Adrenal gland (tissue), 9 donors: ENCODE measurements at regions not wholly inside any gene's neighbourhood (a gene's known extent, or its start where the extent isn't known, plus 50 kb on each side); places are given as distances from the start of the nearest gene placed in this dataset.

Source experiments
- DNase-seq, 7 donors: peaks; one replicate each; pipeline ENCODE4 v3.0.0-alpha.2; 2019 to 2020
- H3K27ac ChIP-seq, 5 donors: fragments of 200-600 bp; sonication (generic) in 4 of 5; 1 replicate in 3 of 5; 2 replicates in 2 of 5; pipeline versions ENCODE4 v1.5.1 to v1.8.0; 2016 to 2020; ENCODE audit warnings: mild to moderate bottlenecking in 1 of 5
- H3K27me3 ChIP-seq: fragments of 200-600 bp; 2 replicates; pipeline ENCODE4 v1.8.0; 2021
- H3K36me3 ChIP-seq, 2 donors: fragments of 200-600 bp; replicated peaks in 1 of 2; 1 replicate in 1 of 2; 2 replicates in 1 of 2; pipeline versions ENCODE4 v1.5.1 to v1.8.0; 2018 to 2022
- H3K4me1 ChIP-seq, 2 donors: fragments of 200-600 bp; replicated peaks in 1 of 2; 1 replicate in 1 of 2; 2 replicates in 1 of 2; pipeline versions ENCODE4 v1.5.1 to v1.8.0; 2018 to 2021
- H3K4me3 ChIP-seq, 4 donors: fragments of 200-600 bp; sonication (generic) in 3 of 4; one replicate each; pipeline ENCODE4 v1.5.1; 2016 to 2018
- H3K9me3 ChIP-seq, 3 donors: fragments of 200-600 bp; sonication (generic) in 1 of 3; replicated peaks in 1 of 3; 1 replicate in 2 of 3; 2 replicates in 1 of 3; pipeline versions ENCODE4 v1.5.1 to v1.8.0; 2016 to 2021
- CTCF ChIP-seq, 6 experiments: fragments of 450-650 bp in 4 of 6; fragments of 200-600 bp in 2 of 6; sonication (generic) in 1 of 6; IDR thresholded peaks; 1 replicate in 5 of 6; 2 replicates in 1 of 6; pipeline versions ENCODE4 v1.5.1 to v1.8.0; 2016 to 2021; ENCODE audit warnings: antibody characterized with exemption in 6 of 6, mild to moderate bottlenecking in 2 of 6, moderate library complexity in 1 of 6
- POLR2A ChIP-seq, 2 donors: fragments of 450-650 bp; IDR thresholded peaks; one replicate each; pipeline ENCODE4 v1.6.1; 2017; ENCODE audit warnings: antibody characterized with exemption in 2 of 2, mild to moderate bottlenecking in 2 of 2, moderate library complexity in 1 of 2
- WGBS, 4 donors: extraction: QIAGEN DNeasy Blood & Tissue Kit in 2 of 4; methylation state at CpG; one replicate each; pipeline versions ENCODE4 v1.1.5 to v1.1.7; 2013 to 2017; 5-methylcytosine and 5-hydroxymethylcytosine counted together
- intact Hi-C, 2 donors: fragments of 100-400 bp; cut with DNase I; formaldehyde crosslinking; loops; one replicate each; pipeline versions ENCODE4 v1.14.1 to v1.15.0; 2022 to 2023
- donor health status: healthy with polysubstance abuse.
- donor health status: Bipolar disorder and iron deficiency.
- donor health status: DM: yes; HTN: yes; CAD: no.
- donor health status: DM: no; HTN: no; CAD: no.
- donor health status: DM: no; HTN: no; CAD: no.

GRCh38 chr9:7239708-7240107 lies 481.9 kb downstream of the KDM4C start:
- Histone ChIP-seq H3K4me3 (no peak overlapping the region), H3K9me3 (no peaks in the 10 kb centered on the region), H3K36me3 (no peaks in the 10 kb centered on the region), H3K4me1 (no peaks in the 10 kb centered on the region), H3K27ac (no peak overlapping the region), H3K27me3 (no peaks in the 10 kb centered on the region)
- intact Hi-C loops = no loop called here
- 90 to 97% (median 96%) methylated on average over 2 of the region's 2 CpGs for WGBS, 4 donors
- no peak for TF ChIP-seq POLR2A (IDR thresholded peaks at IDR 0.05)
- no peak for TF ChIP-seq CTCF (IDR thresholded peaks at IDR 0.05)
- no peak for DNase-seq

- no peaks in the 10 kb centered on the region for H3K4me1 ChIP-seq
- TF ChIP-seq POLR2A (IDR thresholded peaks at IDR 0.05) = no peak
- TF ChIP-seq CTCF (IDR thresholded peaks at IDR 0.05) = no peak
- H3K9me3 ChIP-seq = no peaks in the 10 kb centered on the region
- 79 to 84% (median 81%) methylated on average over 2 of the region's 2 CpGs for WGBS, 4 donors
- no peak overlapping the region for H3K27ac ChIP-seq
- no peaks in the 10 kb centered on the region for H3K36me3 ChIP-seq
- intact Hi-C loops = no loop called here
- no peak for DNase-seq
- no peaks in the 10 kb centered on the region for H3K27me3 ChIP-seq
- H3K4me3 ChIP-seq = no peak overlapping the region
Observed at GRCh38 chr9:7238247-7238637, 480.5 kb downstream of the KDM4C start.

- H3K27me3 ChIP-seq = no peaks in the 10 kb centered on the region
- no peaks in the 10 kb centered on the region for H3K4me1 ChIP-seq
- intact Hi-C loops = no loop called here
- no peak overlapping the region for H3K4me3 ChIP-seq
- TF ChIP-seq CTCF (IDR thresholded peaks at IDR 0.05) = no peak
- no peaks in the 10 kb centered on the region for H3K36me3 ChIP-seq
- 56 to 85% (median 64%) methylated on average over 1 of the region's 1 CpG for WGBS, 4 donors
- no peaks in the 10 kb centered on the region for H3K9me3 ChIP-seq
- DNase-seq = no peak
- no peak overlapping the region for H3K27ac ChIP-seq
Observed at GRCh38 chr9:7237473-7238246, 479.9 kb downstream of the KDM4C start.

GRCh38 chr9:7236186-7236585 lies 478.4 kb downstream of the KDM4C start:
- intact Hi-C loops = no loop called here
- 79 to 86% (median 80%) methylated on average over 5 of the region's 5 CpGs for WGBS, 4 donors
- TF ChIP-seq POLR2A (IDR thresholded peaks at IDR 0.05) = no peak
- TF ChIP-seq CTCF (IDR thresholded peaks at IDR 0.05) = no peak

More at GRCh38 chr9:7236186-7236585, 478.4 kb downstream of the KDM4C start:
- no peaks in the 10 kb centered on the region for H3K36me3 ChIP-seq
- no peak overlapping the region for H3K27ac ChIP-seq
- H3K4me1 ChIP-seq = no peaks in the 10 kb centered on the region
- H3K9me3 ChIP-seq = no peaks in the 10 kb centered on the region
- no peak for DNase-seq
- H3K4me3 ChIP-seq = no peak overlapping the region
- no peaks in the 10 kb centered on the region for H3K27me3 ChIP-seq
